RWPE1 (cell line): ENCODE measurements at regions not wholly inside any gene's neighbourhood (a gene's known extent, or its start where the extent isn't known, plus 50 kb on each side); places are given as distances from the start of the nearest gene placed in this dataset.

Source experiments
- CTCF ChIA-PET: fragments of 350-600 bp; sonication (Branson Sonifier 250); formaldehyde crosslinking; extraction: SDS; loops from one replicate; lab custom pipeline; 2021; lab: Yijun Ruan, JAX
- POLR2A ChIA-PET: fragments of 400-600 bp; formaldehyde crosslinking; extraction: SDS; loops from one replicate; lab custom pipeline; 2020; ENCODE audit warnings: antibody characterized with exemption; ENCODE audit not compliant: low non-redundant PET; lab: Yijun Ruan, JAX
- DNase-seq: peaks from one replicate; pipeline ENCODE4 v3.0.0; 2012; ENCODE audit warnings: low spot score
- H3K27ac ChIP-seq: fragments of 450-650 bp; 2 replicates; pipeline ENCODE4 v1.5.1; 2017
- TF ChIP-seq, protein P1 (sequence below): fragments of 450-650 bp; conservative IDR thresholded peaks from 2 replicates; pipeline ENCODE4 v1.5.1; 2017; ENCODE audit warnings: low read depth, mild to moderate bottlenecking

DNA sequence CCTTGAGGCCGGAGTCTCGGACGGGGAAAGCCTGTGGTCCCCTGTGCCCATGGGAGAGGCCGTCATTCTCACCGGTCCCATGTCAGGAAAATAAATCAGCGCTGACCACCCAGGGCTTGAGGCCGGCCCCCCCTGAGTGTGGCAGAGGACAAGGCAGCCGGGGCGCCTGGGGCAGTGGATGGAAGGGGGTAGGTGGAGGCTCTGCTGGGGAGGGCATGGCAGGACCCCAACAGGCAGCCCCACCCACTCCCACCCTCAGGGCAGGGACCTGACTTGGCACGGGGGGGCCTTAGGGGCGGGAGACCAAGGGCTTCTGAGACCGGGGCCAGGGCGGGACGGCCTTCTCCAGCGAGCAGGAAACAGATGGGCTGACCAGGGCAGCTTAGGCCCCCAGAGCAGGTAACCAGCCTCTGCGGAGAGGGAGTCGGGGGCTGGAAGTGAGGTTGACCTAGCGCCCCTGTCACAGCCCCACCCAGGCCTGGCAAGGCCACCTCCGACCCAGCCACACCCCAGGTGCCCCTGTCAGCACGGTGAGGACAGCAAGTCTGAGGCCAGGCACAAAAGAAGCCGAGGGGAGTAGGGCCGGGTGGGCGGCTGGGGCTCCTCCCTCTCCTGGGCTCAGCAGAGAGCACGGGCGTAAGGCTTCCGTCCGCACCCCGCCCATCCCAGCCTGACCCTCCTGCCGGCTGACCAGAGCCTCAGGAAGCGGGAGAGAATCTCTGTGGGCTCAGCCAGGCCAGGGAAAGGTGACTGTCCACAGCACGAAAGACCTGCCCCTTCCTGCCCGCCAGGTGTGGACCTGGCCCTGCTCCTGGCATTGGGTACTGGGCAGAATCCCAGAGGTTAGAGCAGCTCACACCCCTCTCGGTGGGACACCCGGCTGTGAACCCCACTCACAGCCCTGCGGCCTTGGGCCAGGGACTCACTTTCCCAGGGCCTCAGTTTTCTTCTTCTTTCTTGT, 87.4 kb downstream of the FOXL3 start:
- TF ChIP-seq, protein P1, sequence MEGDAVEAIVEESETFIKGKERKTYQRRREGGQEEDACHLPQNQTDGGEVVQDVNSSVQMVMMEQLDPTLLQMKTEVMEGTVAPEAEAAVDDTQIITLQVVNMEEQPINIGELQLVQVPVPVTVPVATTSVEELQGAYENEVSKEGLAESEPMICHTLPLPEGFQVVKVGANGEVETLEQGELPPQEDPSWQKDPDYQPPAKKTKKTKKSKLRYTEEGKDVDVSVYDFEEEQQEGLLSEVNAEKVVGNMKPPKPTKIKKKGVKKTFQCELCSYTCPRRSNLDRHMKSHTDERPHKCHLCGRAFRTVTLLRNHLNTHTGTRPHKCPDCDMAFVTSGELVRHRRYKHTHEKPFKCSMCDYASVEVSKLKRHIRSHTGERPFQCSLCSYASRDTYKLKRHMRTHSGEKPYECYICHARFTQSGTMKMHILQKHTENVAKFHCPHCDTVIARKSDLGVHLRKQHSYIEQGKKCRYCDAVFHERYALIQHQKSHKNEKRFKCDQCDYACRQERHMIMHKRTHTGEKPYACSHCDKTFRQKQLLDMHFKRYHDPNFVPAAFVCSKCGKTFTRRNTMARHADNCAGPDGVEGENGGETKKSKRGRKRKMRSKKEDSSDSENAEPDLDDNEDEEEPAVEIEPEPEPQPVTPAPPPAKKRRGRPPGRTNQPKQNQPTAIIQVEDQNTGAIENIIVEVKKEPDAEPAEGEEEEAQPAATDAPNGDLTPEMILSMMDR = no peak
- H3K27ac ChIP-seq = peak overlapping the region; percentile 71
- no peak for DNase-seq
- ChIA-PET POLR2A (no interaction called here), CTCF (no interaction called here)

DNA sequence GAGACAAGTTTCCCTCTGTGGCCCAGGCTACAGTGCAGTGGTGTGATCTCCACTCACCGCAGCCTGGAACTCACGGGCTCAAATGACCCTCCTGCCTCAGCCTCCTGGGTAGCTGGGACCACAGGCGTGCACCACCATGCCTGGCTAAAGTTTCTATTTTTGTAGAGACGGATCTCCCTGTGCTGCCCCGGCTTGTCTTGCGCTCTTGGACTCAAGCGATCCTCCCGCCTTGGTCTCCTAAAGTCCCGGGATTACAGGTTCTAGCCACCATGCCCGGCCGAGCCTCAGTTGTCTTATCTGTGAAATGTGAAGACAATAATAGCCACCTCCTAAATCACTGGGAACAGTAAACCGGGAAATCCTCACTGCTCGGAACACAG, 88.1 kb downstream of the FOXL3 start:
- DNase-seq = no peak
- TF ChIP-seq, protein P1 = no peak
- POLR2A ChIA-PET = no interaction called here
- CTCF ChIA-PET = no interaction called here
- H3K27ac ChIP-seq = peak overlapping the region; percentile 71

DNA sequence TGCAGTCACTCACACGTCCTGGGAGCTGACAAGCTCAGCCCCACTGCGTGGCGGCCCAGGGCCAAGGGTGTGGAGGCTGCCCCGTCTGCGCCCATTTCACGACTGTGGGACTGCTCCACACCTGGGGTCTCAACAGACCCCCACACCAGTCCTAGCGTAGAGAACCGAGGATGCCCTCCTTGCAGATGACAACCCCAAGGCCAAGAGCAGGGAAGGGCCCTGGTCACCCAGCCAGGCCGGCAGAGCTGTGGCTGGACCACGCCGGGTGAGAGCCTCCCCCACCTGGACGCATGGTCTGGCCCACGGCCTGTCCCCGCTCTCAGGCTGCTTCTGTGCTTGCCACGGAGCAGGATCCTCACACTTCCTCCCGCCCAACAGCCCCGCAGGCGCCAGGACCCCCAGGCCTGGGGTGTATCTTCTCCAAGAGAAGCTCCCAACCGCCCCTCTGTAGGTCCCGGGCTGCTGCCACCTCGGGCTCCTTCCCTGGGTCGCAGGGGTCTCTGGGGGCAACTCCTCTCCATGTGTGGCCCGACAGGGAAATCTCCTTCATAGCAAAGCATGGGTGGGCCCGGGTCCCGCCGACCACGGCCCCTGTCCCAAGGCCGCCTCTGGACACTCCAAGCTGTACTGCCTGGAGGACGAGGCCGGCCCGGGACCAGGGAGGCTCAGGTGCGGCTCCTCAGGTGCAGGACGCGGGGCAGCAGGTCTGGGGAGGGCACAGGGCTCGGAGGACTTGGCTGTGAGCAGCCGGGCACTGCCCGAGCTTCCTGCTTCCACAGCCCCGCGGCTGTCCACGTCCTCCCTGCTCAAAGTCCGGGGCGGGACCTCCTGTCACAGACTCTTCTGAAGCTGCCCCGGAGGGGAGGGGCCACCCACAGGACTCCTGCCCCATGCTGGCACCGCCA, 88.8 kb downstream of the FOXL3 start:
- DNase-seq = no peak
- CTCF ChIA-PET = no interaction called here
- POLR2A ChIA-PET = no interaction called here
- peak overlapping the region; percentile 71 for H3K27ac ChIP-seq
- TF ChIP-seq, protein P1 = no peak

DNA sequence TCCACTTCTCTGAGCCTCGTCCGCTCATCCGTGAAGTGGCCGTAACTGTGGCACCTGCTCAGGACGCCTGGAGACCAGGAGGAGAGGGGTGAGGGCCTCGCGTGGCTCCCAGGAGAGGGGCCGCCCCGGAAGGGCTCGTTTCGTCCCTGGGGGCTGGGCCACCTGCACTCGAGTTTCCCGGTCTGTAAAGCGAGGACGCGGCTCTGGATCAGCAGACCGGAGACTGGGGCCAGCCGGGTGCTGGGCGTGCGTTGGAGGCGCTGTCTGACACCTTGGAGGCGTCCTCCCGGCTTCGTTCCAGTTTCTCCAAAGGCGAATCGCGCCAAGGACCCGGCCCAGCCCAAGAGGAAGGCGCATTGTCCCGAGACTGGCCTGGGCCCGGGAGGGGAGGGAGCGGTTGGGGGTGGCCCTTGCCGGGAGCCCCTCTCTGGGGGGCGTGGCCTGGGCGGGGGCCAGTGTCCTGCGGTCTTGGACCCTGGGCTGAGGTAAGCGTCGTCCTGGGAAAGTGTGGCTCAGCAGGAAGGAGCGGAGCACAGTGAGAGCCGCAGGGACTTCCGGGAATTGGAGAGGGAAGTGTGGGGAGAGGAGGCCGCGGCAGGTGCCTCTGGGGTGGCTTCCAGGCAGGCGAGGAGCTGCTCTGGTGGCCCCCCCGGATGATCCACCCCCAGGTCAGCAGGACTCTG, 89.6 kb downstream of the FOXL3 start:
- CTCF ChIA-PET = no interaction called here
- no peak for DNase-seq
- TF ChIP-seq, protein P1 = no peak
- POLR2A ChIA-PET = no interaction called here
- H3K27ac ChIP-seq = no peak overlapping the region; the same call in 1 of the 2 replicates

DNA sequence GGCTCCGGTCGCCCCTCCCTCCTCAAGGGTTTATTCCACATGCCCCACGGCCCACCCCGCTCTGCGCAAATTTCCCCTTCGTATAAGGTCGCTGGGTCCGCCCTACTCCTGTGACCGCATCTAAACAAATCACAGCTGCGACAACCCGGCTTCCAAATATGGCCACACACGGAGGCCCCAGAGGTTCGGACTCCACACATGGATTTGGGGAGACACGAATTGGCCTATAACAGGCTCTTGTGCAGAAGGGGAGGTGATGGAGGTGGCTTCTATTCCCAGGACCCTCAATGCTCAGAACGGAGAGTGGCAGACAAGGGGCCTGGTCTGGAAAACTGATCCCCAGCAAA, 90.1 kb downstream of the FOXL3 start:
- DNase-seq = no peak
- TF ChIP-seq, protein P1 = no peak
- ChIA-PET POLR2A (no interaction called here), CTCF (no interaction called here)
- H3K27ac ChIP-seq = no peak overlapping the region

DNA sequence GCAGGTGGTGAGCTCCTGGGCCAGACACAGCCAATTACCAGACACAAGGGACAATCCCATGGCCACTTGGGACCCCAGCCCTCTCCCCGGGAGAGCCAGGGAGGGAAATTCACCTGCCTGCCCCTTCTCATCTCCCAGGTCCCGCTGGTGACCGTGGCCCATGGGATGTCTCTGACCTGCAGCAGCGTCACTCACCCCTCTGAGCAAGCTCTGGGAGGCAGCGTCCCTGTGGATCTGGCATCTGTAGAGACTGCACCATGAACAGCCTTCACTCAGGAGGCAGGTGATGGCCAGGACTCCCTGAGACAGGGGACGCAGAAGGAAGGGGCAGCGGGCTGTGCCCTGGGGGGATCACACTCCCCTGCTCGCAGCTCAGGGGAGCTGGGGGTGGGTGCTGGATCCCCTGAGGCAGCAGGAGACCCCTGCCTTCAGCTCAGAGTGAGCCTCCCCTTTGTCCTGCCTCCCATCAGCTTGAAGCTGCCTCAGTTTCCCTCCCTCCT, 90.8 kb downstream of the FOXL3 start:
- peak overlapping the region; percentile 59; the same call in 1 of the 2 replicates for H3K27ac ChIP-seq
- POLR2A ChIA-PET = no interaction called here
- DNase-seq = no peak
- CTCF ChIA-PET = no interaction called here
- TF ChIP-seq, protein P1 = no peak
